ENCODE measurements at regions not wholly inside any gene's neighbourhood (a gene's known extent, or its start where the extent isn't known, plus 50 kb on each side); places are given as distances from the start of the nearest gene placed in this dataset.

- no peak for TF ChIP-seq EGR1 (IDR thresholded peaks at IDR 0.05)
- no peak for TF ChIP-seq RAD21 (IDR thresholded peaks at IDR 0.05; ENCODE audit: low read depth)
- no peak for TF ChIP-seq TCF12 (IDR thresholded peaks at IDR 0.05; ENCODE audit: low read depth)
- TF ChIP-seq NFIC (IDR thresholded peaks at IDR 0.05) = no peak
- TF ChIP-seq ZBTB7A (IDR thresholded peaks at IDR 0.05; ENCODE audit: low read depth) = no peak
- TF ChIP-seq MAX (IDR thresholded peaks at IDR 0.05) = no peak
- no peak for TF ChIP-seq TAF1 (IDR thresholded peaks at IDR 0.05; ENCODE audit: low read depth)
- TF ChIP-seq TEAD4 (IDR thresholded peaks at IDR 0.05) = no peak
- TF ChIP-seq FOXM1 (IDR thresholded peaks at IDR 0.05; ENCODE audit: borderline replicate concordance, low read depth) = no peak
- TF ChIP-seq USF1 (IDR thresholded peaks at IDR 0.05) = no peak
- TF ChIP-seq CREB1 (IDR thresholded peaks at IDR 0.05; ENCODE audit: low read depth) = no peak
These were observed 205.5 kb upstream of the NUDT6 start for GRCh38 chr4:123127875-123128274.

GRCh38 chr4:123133397-123134050 is 211.1 kb upstream of the NUDT6 start:
- TF ChIP-seq TEAD4 (IDR thresholded peaks at IDR 0.05) = no peak
- no peak for TF ChIP-seq EGR1 (IDR thresholded peaks at IDR 0.05)
- TF ChIP-seq TAF1 (IDR thresholded peaks at IDR 0.05; ENCODE audit: low read depth) = no peak
- TF ChIP-seq CEBPB (IDR thresholded peaks at IDR 0.05) = no peak
- TF ChIP-seq NFIC (IDR thresholded peaks at IDR 0.05) = no peak
- TF ChIP-seq YY1 (IDR thresholded peaks at IDR 0.05; ENCODE audit: low read depth) = no peak
- no peak for TF ChIP-seq MAX (IDR thresholded peaks at IDR 0.05)

GRCh38 chr4:123144616-123145015 is 222.2 kb upstream of the NUDT6 start:
- TF ChIP-seq RAD21 (IDR thresholded peaks at IDR 0.05; ENCODE audit: low read depth) (no peak), YY1 (IDR thresholded peaks at IDR 0.05; ENCODE audit: low read depth) (no peak), TEAD4 (IDR thresholded peaks at IDR 0.05) (no peak)

DNA sequence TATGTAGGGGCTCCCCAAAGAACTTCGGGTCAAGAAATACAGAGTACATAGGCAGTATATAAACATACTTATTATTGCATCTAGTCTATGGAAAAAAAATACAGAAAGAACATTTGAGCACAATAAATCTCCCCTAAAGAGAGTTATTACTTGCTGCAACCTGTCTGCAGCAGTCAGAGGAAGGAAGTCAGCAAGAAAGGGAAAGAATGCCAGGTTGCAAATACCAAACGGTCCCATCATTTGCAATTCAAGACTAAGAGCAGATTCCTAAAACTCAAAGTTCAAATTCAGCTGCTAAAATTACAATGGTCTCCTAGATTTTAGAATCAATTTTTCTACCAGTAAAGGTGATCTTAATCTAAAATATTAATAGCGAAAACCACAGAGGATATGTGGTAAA is 236.2 kb upstream of the NUDT6 start:
- no peak for TF ChIP-seq NFIC (IDR thresholded peaks at IDR 0.05)

- TF ChIP-seq TAF1 (IDR thresholded peaks at IDR 0.05; ENCODE audit: low read depth) (no peak), NFIC (IDR thresholded peaks at IDR 0.05) (no peak), RAD21 (IDR thresholded peaks at IDR 0.05; ENCODE audit: low read depth) (no peak), EP300 (IDR thresholded peaks at IDR 0.05; ENCODE audit: borderline replicate concordance) (no peak), EGR1 (IDR thresholded peaks at IDR 0.05) (no peak), CREB1 (IDR thresholded peaks at IDR 0.05; ENCODE audit: low read depth) (no peak), CEBPB (IDR thresholded peaks at IDR 0.05) (no peak)
- TF ChIP-seq, protein P1, sequence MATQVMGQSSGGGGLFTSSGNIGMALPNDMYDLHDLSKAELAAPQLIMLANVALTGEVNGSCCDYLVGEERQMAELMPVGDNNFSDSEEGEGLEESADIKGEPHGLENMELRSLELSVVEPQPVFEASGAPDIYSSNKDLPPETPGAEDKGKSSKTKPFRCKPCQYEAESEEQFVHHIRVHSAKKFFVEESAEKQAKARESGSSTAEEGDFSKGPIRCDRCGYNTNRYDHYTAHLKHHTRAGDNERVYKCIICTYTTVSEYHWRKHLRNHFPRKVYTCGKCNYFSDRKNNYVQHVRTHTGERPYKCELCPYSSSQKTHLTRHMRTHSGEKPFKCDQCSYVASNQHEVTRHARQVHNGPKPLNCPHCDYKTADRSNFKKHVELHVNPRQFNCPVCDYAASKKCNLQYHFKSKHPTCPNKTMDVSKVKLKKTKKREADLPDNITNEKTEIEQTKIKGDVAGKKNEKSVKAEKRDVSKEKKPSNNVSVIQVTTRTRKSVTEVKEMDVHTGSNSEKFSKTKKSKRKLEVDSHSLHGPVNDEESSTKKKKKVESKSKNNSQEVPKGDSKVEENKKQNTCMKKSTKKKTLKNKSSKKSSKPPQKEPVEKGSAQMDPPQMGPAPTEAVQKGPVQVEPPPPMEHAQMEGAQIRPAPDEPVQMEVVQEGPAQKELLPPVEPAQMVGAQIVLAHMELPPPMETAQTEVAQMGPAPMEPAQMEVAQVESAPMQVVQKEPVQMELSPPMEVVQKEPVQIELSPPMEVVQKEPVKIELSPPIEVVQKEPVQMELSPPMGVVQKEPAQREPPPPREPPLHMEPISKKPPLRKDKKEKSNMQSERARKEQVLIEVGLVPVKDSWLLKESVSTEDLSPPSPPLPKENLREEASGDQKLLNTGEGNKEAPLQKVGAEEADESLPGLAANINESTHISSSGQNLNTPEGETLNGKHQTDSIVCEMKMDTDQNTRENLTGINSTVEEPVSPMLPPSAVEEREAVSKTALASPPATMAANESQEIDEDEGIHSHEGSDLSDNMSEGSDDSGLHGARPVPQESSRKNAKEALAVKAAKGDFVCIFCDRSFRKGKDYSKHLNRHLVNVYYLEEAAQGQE (IDR thresholded peaks at IDR 0.05; ENCODE audit: low read depth) = no peak
These were observed 237.1 kb upstream of the NUDT6 start for GRCh38 chr4:123159479-123159878.

DNA sequence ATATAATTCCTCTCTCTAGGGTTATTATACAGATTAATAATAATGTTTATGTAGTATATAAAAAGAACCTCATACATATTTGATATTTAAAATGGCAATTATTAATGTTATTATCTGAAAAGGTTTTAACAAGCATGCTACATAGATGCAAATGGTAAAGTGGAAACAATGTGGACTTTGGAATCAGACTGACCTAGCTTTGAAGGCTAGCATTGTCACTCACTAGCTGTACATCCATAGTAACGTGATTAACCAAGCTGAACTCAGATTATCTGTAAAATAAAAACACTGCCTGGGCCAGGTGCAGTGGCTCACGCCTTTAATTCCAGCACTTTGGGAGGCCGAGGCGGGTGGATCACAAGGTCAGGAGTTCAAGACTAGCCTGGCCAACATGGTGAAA is 233.7 kb upstream of the SPRY1 start:
- TF ChIP-seq EP300 (IDR thresholded peaks at IDR 0.05; ENCODE audit: borderline replicate concordance) = no peak
- no peak for TF ChIP-seq FOXM1 (IDR thresholded peaks at IDR 0.05; ENCODE audit: borderline replicate concordance, low read depth)
- TF ChIP-seq TAF1 (IDR thresholded peaks at IDR 0.05; ENCODE audit: low read depth) = no peak
- TF ChIP-seq MAX (IDR thresholded peaks at IDR 0.05) = no peak
- no peak for TF ChIP-seq CEBPB (IDR thresholded peaks at IDR 0.05)
- no peak for TF ChIP-seq RAD21 (IDR thresholded peaks at IDR 0.05; ENCODE audit: low read depth)
- TF ChIP-seq YY1 (IDR thresholded peaks at IDR 0.05; ENCODE audit: low read depth) = no peak
- TF ChIP-seq NFIC (IDR thresholded peaks at IDR 0.05) = no peak
- no peak for TF ChIP-seq USF1 (IDR thresholded peaks at IDR 0.05)
- no peak for TF ChIP-seq EGR1 (IDR thresholded peaks at IDR 0.05)
- no peak for TF ChIP-seq ZBTB7A (IDR thresholded peaks at IDR 0.05; ENCODE audit: low read depth)
- no peak for TF ChIP-seq TCF12 (IDR thresholded peaks at IDR 0.05; ENCODE audit: low read depth)
- TF ChIP-seq, protein P1 (IDR thresholded peaks at IDR 0.05; ENCODE audit: low read depth) = no peak
